Activated effector memory CD4-positive, alpha-beta T cell treated with anti-CD3 and anti-CD28 coated beads, Interleukin-2, amount 50 U/mL, for 16 hours (primary cell): ENCODE measurements at regions not wholly inside any gene's neighbourhood (a gene's known extent, or its start where the extent isn't known, plus 50 kb on each side); places are given as distances from the start of the nearest gene placed in this dataset.
"Not testable (repeated sequence)": the region's sequence is repeated elsewhere in the genome, so short reads cannot be mapped to it uniquely, and the experiment has no call there.

Experiments
- DNase-seq: peaks from one replicate; pipeline ENCODE4 v3.0.0-alpha.2; 2020

DNA sequence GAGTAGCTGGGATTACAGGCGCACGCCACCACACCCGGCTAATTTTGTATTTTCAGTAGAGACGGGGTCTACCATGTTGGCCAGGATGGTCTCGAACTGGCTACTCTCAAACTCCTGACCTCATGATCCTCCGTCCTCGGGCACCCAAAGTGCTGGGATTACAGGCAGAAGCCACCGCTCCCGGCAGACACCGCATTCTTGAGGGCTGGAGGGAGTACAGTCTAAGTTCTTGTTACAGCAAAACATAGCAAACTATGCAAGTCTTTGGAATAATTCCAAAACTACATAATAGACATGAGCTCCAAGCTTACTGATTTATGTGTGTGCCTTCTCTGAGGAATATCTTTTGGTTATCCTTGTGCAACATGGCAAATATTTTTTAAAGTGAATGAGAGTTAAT lies 299.1 kb upstream of the ZNF658 start:
- not testable (repeated sequence) for DNase-seq

DNA sequence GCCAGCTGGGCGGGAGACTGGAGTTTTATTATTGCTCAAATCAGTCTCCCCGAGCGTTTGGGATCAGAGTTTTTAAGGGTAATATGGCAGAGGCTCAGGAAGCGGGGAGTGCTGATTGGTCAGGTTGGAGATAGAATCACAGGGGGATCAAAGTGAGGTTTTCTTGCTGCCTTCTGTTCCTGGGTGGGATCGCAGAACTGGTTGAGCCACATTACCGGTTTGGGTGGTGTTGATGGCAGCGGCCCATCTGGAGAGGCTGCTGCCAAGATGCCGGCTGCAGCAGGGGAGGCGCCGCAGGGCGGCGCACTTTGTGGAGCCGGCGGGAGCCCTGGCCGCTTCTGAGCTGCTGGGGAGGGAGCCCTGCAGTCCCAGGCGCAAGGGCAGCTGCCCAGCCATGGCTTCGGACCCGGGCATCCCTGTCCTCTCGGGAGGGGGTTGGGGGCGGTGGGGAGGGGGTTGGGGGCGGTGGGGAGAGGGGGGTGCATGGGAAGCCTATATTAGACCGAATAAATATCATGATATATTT lies 268.9 kb upstream of the ZNF658 start:
- DNase-seq = not testable (repeated sequence)

DNA sequence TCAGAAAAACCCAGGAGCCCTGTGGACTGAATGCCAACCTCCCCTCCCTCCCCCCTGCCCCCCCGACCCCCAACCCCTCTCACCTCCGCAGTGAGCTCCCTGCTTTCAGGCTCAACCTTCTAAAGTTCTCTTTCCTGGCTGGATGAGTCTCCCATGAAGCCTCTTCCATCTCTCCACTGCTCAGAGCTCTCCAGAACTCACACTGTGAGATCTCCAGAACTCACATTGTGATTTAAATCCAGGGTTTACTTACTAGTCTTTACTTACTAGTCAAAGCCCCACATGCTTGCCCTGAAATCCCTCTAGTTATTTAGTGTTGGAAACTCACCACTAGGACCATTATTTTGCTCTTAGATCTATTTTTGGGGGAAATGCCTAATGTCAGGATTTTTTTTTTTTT lies 252.8 kb upstream of the ZNF658 start:
- DNase-seq = not testable (repeated sequence)

DNA sequence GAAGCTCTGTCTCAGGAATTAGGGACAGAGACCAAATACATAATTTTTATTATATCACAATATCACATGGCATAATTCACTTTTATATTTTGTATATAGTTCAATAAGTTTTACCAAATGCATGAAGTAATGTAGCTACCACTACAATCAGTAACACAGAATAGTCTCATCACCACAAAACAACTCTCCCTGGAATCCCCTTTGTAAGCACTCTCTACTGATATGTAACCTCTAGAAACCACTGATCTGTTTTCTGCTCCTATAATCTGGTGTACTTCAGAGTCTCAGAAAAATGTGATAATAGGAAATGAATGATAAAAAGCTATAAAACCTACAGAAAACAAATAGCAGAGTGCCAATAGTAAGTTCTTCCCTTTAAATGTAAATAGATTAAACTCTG lies 210.3 kb upstream of the ZNF658 start:
- DNase-seq = not testable (repeated sequence)

DNA sequence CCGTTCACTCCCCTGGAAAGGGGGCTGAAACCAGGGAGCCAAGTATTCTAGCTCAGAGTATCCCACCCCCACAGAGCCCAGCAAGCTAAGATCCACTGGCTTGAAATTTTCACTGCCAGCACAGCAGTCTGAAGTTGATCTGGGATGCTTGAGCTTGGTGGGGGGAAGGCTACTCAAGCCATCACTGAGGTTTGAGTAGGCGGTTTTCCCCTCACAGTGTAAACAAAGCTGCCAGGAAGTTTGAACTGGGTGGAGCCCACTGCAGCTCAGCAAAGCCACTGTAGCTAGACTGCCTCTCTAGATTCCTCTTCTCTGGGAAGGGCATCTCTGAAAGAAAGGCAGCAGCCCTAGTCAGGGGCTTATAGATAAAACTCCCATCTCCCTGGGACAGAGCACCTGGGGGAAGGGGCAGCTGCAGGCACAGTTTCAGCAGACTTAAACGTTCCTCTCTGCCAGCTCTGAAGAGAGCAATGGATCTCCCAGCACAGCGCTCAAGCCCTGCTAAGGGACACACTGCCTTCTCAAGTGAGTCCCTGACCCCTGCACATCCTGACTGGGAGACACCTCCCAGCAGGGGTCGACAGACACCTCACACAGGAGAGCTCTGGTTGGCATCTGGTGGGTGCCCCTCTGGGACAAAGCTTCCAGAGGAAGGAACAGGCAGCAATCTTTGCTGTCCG lies 204.8 kb upstream of the ZNF658 start:
- not testable (repeated sequence) for DNase-seq

DNA sequence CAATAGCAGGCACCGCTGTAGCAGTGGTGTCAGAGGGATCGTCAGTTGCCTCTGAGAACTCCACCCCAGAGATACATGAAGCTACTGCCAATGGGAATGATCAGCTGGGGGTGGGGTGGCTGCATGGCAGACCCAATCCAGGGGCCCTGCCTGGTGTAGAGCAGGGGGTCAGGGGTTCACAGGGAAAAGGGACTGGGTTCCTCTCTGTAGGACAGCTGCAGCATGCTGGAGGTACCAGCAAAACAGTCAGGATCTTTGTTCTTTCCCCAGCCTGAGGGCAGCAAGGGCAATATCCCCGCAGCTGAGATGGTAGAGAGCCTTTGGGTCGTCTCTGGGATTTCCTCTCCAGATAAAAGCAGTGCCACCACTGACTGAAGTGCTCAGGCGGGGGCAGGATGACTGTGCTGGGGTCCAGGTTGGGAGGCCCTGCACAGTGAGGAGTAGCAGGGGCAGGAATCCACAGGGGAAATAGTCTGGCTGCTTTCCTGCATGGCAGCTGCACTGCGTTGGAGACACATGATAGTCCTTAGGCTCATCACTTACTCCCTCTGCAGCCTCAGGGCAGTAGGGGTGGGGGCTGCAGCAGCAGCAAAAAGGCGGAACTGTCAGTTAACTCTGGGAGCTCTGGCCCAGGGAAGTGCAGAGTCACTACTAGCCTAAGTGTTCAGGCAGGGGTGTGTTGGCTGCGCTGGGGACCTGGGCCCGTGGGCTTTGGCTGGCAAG lies 203.0 kb upstream of the ZNF658 start:
- not testable (repeated sequence) for DNase-seq

DNA sequence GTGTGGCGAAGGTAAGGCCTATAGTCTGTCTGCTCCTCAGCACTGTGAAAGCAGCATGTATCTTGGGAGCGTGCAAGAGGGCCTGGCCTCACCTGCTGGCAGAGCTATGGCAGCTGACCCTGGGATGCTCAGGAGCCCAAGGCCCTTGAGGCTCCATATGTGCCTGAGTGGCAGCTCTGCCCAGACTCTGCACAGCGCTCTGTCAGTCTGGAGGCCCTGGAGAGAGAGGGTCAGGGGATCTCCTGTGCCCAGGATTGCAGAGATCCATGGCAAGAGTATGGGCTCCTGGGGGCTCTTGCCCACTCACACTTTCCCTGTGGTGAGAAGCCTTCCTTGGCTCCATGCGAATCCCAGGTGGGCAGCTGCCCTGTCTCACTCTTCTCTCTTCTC lies 202.5 kb upstream of the ZNF658 start:
- DNase-seq = not testable (repeated sequence)

DNA sequence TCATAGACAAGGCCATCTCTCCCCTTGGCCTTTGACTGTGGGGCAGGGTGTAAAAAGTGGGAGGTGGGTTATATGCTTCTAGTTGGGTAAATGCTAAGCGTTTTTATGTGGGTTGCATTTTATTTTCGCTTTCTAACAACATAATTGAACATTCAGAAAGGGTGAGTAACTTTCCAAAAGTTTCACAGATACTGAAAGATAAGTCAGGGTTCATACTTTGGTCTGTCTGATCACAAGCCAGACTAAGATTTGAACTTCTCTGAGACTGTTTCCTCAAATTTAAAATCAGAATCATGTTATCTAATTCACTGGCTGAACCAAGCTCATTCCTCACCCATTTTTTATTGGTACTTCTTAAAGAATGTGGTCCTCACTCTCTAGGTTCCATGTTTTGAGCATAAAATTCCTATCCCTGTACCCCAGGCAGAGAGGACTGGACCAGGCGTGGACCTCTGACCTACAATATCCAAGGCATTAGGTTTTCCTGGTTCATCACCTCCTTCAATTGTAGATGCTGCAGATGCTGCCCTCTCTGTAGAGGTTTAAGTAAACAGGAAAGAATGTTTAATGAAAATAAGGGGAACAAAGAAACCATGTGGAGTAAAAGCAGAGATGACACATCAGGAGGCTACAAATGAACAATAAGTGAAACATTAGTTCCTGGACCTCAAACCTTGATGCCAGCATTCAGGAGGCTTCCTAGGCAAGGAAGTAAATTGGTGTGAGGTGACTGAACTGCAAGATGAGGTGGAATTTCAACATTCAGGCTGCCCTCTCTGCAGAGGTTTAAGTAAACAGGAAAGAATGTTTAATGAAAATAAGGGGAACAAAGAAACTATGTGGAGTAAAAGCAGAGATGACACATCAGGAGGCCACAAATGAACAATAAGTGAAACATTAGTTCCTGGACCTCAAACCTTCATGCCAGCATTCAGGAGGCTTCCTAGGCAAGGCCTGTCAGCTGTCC lies 198.8 kb upstream of the ZNF658 start:
- DNase-seq = not testable (repeated sequence)

DNA sequence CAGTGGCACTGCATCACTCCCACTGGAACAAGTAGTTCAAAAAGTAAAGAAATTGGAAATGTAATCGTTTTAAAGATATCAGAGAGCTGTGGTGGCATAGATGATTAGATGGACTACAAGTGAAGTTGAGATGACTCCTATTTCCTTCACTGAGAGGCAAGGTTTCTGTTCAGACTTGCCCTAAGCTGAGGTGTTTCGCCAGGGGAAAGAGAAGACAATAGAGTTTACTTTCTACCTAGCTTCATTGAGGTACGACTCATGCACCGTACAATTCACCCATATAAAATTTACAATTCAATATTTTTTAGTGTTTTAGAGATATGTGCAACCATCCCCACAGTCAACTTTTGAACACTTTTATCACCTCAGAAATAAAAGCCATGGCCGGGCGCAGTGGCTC lies 189.0 kb upstream of the ZNF658 start:
- not testable (repeated sequence) for DNase-seq

DNA sequence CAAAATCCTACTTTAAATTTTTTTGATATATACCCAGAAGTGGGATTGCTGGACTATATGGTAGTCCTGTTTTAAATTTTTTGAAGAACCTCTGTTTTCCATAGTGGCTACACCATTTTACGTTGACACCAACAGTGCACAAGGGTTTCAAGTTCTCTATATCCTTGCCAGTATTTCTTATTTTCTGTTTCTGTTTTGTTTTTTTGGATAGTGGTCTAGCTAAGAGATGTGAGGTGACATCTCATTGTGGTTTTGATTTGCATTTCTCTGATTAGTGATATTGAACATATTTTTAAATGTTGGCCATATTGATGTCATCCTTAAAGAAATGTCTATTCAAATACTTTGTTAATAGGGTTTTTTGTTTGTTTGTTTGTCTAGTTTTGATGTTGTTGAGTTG lies 187.7 kb upstream of the ZNF658 start:
- DNase-seq = not testable (repeated sequence)

DNA sequence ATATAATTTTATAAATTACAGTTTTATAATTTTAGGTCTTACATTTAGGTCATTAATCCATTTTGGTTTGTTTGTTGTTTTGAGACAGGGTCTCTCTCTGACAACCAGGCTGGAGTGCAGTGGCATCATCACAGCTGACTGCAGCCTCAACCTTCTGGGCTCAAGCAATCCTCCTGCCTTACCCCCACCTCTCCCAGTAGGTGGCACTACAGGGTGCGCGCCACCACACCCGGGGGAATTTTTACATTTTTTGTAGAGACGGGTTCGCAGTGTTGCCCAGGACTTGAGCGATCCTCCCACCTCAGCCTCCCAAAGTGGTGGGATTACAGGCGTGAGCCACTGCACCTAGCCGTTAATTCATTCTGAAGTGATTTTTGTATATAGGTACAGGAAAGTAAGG lies 187.0 kb upstream of the ZNF658 start:
- DNase-seq = not testable (repeated sequence)

DNA sequence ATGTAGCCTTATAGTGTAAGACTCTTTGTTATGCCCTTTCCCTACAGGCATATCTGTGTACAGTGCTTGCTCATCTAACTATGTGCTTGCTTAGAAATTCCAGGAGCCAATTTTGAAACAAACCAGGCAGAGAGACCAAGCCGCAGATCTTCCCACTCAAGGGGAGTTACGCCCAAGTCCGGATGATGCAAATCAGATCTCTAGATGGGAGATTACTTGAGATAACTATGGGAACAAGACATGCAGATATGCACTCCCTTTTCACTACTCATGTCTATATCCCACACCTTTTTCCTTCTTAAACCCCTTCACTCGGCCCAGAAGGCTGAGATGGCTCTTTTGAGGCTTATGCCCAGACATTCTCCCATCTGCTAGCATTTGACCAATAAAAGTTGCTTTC lies 179.7 kb upstream of the ZNF658 start:
- not testable (repeated sequence) for DNase-seq

DNA sequence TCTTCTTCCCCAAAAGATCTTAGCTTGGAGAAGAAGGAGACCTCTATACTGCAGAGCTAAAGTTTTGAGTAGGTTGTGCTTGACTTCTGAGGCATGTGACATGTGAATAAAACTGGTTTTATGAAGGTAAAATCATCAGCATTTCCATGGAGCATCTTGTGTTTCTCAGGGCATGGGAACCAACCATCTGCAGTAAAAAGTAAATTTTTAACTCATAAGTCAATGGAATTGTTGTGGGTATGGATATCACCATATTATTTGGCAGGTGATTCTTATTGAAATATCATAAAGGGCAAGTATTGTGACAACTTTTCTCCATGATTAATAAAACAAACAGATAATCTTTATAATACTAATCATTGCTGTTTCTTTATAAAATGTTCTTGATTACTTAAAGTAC lies 173.0 kb upstream of the ZNF658 start:
- DNase-seq = not testable (repeated sequence)

DNA sequence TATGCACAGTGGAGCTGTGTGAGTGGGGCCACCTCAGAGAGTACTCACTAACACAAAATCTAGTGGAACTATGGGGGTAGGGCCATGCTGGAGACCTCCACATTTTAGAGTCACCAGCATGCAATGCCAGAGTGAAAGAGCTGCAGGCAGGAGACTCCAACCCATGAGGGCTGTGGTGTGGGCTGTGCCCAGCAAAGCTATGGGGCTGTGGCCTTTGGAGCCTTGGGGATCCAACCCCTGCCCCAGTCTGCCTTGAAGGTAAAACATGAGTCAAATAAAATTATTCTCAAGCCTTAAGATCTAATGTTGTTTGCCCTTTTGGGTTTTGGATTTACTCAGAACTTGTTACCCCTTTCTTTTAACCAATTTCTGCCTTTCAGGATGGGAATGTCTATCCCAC lies 163.8 kb upstream of the ZNF658 start:
- peak; percentile 52 for DNase-seq

DNA sequence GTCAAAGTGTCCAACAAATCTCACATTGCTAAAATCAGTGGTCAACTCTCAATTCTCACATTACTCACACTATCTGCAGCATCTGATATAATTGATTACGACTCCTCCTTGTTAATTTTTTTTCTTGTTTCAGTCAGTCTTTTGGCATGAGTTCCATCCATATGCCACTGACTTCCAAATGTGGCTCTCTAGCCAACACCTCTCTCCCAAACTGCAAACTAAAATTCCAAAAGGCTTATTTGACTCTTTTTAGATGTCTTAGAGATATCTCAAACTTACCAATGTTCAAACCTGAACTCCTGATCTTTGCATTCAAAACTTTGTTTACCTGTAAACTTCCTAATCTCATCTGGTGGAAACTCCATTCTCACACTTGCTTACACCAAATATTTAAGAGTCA lies 162.1 kb upstream of the ZNF658 start:
- not testable (repeated sequence) for DNase-seq

DNA sequence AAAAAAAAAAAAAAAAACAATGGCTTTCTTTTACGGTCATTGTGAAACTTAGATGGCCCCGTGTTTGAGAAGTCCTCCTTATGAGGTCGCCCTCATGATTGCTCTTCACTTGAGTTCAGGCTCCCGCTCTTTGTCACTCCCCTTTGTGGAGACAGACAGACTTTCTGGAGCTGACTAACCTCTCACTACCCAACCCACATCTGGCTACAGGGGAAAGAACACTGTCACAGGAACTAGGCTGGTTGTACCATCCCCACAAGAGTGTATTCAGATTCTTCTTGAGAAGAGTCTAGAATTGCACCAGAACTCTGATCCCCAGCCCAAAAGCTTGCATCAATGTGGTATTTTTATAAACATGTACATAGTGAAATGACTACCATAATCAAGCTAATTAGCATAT lies 160.4 kb upstream of the ZNF658 start:
- not testable (repeated sequence) for DNase-seq

DNA sequence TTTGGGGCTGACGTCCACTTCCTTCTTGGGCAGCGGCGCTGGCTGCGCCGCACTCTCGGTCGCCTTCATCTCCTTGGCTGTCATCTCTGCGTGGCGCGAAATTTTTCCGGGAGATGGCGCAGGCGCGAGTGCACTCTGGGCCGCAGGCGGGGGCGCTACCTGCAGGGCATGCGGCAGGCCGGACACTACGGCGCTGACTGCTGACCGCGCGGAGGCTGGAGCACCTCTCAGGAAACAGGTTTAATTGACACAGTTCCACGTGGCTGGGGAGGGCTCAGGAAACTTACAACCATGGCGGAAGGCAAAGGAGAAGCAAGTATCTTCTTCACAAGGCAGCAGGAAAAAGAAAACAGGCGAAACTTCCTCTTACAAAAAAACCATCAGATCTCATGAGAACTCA lies 154.7 kb upstream of the ZNF658 start:
- DNase-seq = not testable (repeated sequence)

DNA sequence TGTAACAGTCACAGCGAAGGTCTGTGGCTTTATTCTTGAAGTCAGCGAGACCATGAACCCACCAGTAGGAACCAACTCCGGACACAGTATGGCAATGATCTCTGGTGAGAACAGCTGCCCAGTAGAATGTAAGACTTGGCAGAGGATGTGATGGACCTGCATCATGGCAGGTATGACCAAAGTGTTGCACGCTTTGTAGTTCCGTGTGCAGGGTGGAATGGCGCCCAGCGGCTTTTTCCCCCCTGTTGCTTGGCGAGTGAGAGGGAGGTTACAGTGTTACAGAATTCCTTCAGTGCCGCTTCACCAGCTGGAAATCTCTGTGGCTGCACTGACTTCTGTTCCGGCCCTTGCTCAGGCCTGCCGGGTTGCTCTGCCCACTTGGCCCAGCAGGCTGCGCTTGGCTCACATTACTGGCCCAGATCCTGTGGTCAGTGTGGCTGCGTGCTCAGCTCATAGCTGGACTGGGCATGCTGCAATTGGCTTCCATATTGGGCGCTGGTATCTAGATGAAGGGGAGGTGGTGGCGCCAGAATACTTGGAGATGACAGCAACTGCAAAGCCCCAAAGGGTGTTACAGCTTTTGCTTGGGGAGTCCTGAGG lies 148.1 kb upstream of the ZNF658 start:
- peak; percentile 39 for DNase-seq

DNA sequence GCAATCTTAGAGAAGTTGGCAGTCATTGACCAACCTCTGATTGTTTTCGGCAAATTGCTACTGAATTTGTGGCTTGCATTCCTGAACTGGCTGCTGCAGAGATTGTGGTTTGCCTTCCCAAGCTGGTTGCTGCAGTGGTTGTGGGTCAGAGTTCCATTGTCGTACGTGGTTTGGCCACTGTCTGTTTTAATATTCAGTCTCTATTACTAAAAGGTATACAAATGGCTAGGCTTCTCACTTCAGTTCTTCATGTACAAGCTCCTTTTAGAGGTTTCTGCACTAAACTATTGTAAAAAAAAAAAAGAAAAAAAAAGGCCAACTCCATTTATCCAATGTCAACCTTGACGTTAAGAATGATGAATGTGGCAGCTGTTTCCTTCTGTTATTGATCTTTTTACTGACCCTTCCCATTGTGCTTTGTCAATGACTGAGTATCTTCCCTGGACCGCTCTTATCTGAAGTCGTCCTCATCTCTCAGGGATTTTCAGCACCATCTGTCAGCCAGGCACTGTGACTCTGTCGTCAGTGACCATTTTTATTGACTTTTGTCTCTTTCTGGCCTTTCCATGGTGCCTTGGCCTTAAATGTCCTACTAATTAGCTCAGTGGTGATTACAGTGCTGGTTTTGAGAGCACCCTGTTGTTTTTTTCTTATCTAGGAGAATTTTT lies 140.6 kb upstream of the ZNF658 start:
- DNase-seq = not testable (repeated sequence)

DNA sequence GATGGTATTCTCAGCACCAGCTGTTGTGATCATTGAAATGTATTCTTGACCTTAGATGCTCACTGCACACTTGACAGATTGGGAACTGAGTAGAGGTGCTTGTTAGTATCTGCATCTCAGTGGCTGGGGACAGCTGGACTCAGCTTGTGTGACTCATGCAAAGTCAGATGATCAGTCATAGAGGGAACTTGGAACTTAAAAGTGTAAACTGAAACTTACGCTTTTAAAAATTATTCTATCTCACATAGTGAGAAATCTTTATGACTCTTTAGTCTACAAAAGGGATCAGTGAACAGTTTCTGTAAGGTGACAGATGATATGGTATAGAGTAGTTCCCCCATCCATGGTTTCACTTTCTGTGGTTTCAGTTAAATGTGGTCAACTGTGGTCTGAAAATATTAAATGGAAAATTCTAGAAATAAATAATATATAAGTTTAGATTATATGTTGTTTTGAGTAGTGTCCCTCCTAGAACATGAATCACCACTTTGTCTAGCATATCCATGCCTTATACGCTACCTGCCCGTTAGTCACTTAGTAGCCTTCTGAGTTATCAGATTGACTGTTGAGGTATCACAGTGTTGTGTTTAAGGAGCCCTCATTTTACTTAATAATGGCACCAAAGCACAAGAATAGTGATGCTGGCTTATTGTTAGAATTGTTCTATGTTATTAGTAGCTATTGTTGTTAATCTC lies 135.6 kb upstream of the ZNF658 start:
- not testable (repeated sequence) for DNase-seq

DNA sequence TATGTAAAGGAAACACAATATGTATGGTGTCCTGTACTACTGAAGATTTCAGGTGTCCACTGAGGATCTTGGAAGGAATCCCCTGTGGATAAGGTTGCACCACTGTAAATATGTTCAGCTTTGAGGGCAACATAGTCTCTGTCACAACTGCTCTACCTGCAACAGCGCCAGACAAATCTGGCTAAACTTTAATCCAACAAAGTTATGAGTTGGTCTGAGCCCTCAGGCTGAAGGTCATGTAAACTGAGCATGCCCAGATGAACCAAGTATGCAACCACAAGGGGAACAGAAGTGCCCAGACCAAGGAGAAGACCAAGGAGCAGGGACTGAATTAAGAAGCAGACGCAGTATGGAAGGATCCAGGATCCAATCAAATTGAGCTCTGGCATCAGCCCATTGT lies 135.0 kb upstream of the ZNF658 start:
- DNase-seq = not testable (repeated sequence)
